Activated CD8-positive, alpha-beta memory T cell treated with anti-CD3 and anti-CD28 coated beads, Interleukin-2, amount 50 U/mL, for 24 hours (primary cell): ENCODE measurements at regions not wholly inside any gene's neighbourhood (a gene's known extent, or its start where the extent isn't known, plus 50 kb on each side); places are given as distances from the start of the nearest gene placed in this dataset.
A peak's percentile ranks its signal among the peaks of the same experiment; 100 is the strongest.

Experiments
- DNase-seq: peaks from one replicate; pipeline ENCODE4 v3.0.0-alpha.2; 2020; ENCODE audit errors: extremely low read depth

GRCh38 chr16:86040496-86040895, 141.5 kb downstream of the IRF8 start:
- DNase-seq: no peak

- DNase-seq: no peak
Measured at GRCh38 chr16:86041215-86041614, 142.3 kb downstream of the IRF8 start.

- no peak for DNase-seq
Measured at GRCh38 chr16:86041807-86042206, 142.8 kb downstream of the IRF8 start.

GRCh38 chr16:86042393-86042792, 143.4 kb downstream of the IRF8 start:
- DNase-seq: no peak

- DNase-seq: no peak
Measured at GRCh38 chr16:86042996-86043725, 144.2 kb downstream of the IRF8 start.

GRCh38 chr16:86044241-86044671, 145.3 kb downstream of the IRF8 start:
- DNase-seq: peak; percentile 0

- peak; percentile 17 for DNase-seq
Measured at GRCh38 chr16:86044881-86045590, 146.1 kb downstream of the IRF8 start.

GRCh38 chr16:86045591-86045971, 146.6 kb downstream of the IRF8 start:
- no peak for DNase-seq

GRCh38 chr16:86046026-86046425, 147.1 kb downstream of the IRF8 start:
- no peak for DNase-seq

GRCh38 chr16:86046667-86047270, 147.8 kb downstream of the IRF8 start:
- DNase-seq: no peak

GRCh38 chr16:86048221-86048620, 149.3 kb downstream of the IRF8 start:
- no peak for DNase-seq

- DNase-seq: no peak
Measured at GRCh38 chr16:86048882-86049585, 150.1 kb downstream of the IRF8 start.

GRCh38 chr16:86049641-86050040, 150.7 kb downstream of the IRF8 start:
- no peak for DNase-seq

GRCh38 chr16:86050111-86050510, 151.1 kb downstream of the IRF8 start:
- DNase-seq: no peak

GRCh38 chr16:86050591-86051367, 151.8 kb downstream of the IRF8 start:
- DNase-seq: no peak

GRCh38 chr16:86051368-86052114, 152.6 kb downstream of the IRF8 start:
- no peak for DNase-seq

- DNase-seq: no peak
Measured at GRCh38 chr16:86052115-86052670, 153.2 kb downstream of the IRF8 start.

GRCh38 chr16:86052926-86053325, 154.0 kb downstream of the IRF8 start:
- no peak for DNase-seq

- no peak for DNase-seq
Measured at GRCh38 chr16:86059253-86060171, 160.6 kb downstream of the IRF8 start.
